Fibroblast of lung (primary cell): ENCODE measurements at regions not wholly inside any gene's neighbourhood (a gene's known extent, or its start where the extent isn't known, plus 50 kb on each side); places are given as distances from the start of the nearest gene placed in this dataset.

Source experiments
- DNase-seq, 2 donors: peaks; one replicate each; pipeline versions ENCODE4 v3.0.0 to v3.0.0-alpha.2; 2010; ENCODE audit warnings: low read depth in 2 of 2
- H2AFZ ChIP-seq: 2 replicates; pipeline ENCODE4 v1.5.1; 2012; ENCODE audit warnings: low read length, control low read depth, inconsistent platforms
- H3K27ac ChIP-seq: 2 replicates; pipeline ENCODE4 v1.5.1; 2011; ENCODE audit warnings: low read length, control low read depth; ENCODE audit not compliant: insufficient read depth
- H3K27me3 ChIP-seq: 2 replicates; pipeline ENCODE4 v1.5.1; 2011; ENCODE audit warnings: mild to moderate bottlenecking, low read length; ENCODE audit not compliant: control insufficient read depth, insufficient read depth
- H3K36me3 ChIP-seq: 2 replicates; pipeline ENCODE4 v1.5.1; 2011; ENCODE audit warnings: low read length; ENCODE audit not compliant: control insufficient read depth, insufficient read depth
- H3K4me1 ChIP-seq: 2 replicates; pipeline ENCODE4 v1.5.1; 2011; ENCODE audit warnings: low read length; ENCODE audit not compliant: control insufficient read depth, insufficient read depth; ENCODE audit errors: extremely low read depth
- H3K4me2 ChIP-seq: 2 replicates; pipeline ENCODE4 v1.5.1; 2011; ENCODE audit warnings: low read length, control low read depth; ENCODE audit not compliant: insufficient read depth; ENCODE audit errors: extremely low read depth
- H3K4me3 ChIP-seq, 4 experiments: fragments of 200-600 bp in 1 of 4; sonication (generic) in 1 of 4; replicated peaks in 1 of 4; 2 replicates each; pipeline ENCODE4 v1.5.1; 2011 to 2016; ENCODE audit warnings: low read length in 4 of 4, low read depth in 3 of 4, mild to moderate bottlenecking in 3 of 4, control low read depth in 2 of 4, inconsistent platforms in 1 of 4, mixed read lengths in 1 of 4; ENCODE audit not compliant: insufficient read depth in 1 of 4; ENCODE audit errors: control extremely low read depth in 1 of 4
- H3K79me2 ChIP-seq: 2 replicates; pipeline ENCODE4 v1.5.1; 2012; ENCODE audit warnings: mild to moderate bottlenecking, low read length, inconsistent platforms; ENCODE audit not compliant: control insufficient read depth, insufficient read depth
- H3K9ac ChIP-seq: 2 replicates; pipeline ENCODE4 v1.5.1; 2011; ENCODE audit warnings: mild to moderate bottlenecking, low read length, control low read depth; ENCODE audit not compliant: insufficient read depth
- H3K9me3 ChIP-seq: 2 replicates; pipeline ENCODE4 v1.5.1; 2012; ENCODE audit warnings: low read depth, low read length; ENCODE audit not compliant: control insufficient read depth, insufficient read depth
- H4K20me1 ChIP-seq: 2 replicates; pipeline ENCODE4 v1.5.1; 2011; ENCODE audit warnings: low read length; ENCODE audit not compliant: control insufficient read depth, insufficient read depth; ENCODE audit errors: extremely low read depth
- EZH2 ChIP-seq: IDR thresholded peaks from 2 replicates; pipeline ENCODE4 v1.5.1; 2012; ENCODE audit warnings: low read length, control low read depth, mild to moderate bottlenecking; ENCODE audit errors: missing control alignments
- TF ChIP-seq, protein P1 (sequence below), 2 donors: IDR thresholded peaks in 1 of 2; conservative IDR thresholded peaks in 1 of 2; 1 replicate in 1 of 2; 2 replicates in 1 of 2; pipeline ENCODE4 v1.5.1; 2011 to 2012; ENCODE audit warnings: low read length in 2 of 2, control low read depth in 1 of 2, inconsistent platforms in 1 of 2, low read depth in 1 of 2, mild to moderate bottlenecking in 1 of 2

DNA sequence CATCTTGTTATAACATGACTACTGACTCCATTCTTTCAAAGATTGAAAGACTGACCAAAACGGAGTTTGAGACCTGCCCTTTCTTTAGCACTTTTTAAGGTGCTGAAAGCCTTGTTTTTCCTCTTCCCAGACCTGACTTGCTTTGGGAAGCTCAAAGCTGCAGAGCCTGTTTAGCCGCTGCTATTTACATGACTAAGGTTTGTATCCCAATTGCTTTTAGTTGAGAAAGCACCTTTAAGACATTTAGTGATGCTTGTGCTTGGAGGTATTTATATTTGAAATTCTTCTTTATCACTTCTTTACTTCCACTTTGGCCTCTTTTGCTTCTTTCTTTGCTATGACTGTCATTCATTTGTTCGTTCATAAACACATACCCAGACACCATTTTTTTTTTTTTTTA lies 182.6 kb upstream of the ELL2 start:
- Histone ChIP-seq H2AFZ (no peak overlapping the region), H3K9ac (no peak overlapping the region), H3K4me2 (no peak overlapping the region), H3K27me3 (no peaks in the 10 kb centered on the region), H3K4me3 (no peak overlapping the region), H4K20me1 (no peaks in the 10 kb centered on the region), H3K27ac (no peak overlapping the region), H3K9me3 (no peaks in the 10 kb centered on the region), H3K36me3 (no peaks in the 10 kb centered on the region), H3K79me2 (no peaks in the 10 kb centered on the region), H3K4me1 (peaks cover 8% of the 10 kb centered on the region)
- TF ChIP-seq EZH2 = no peak
- TF ChIP-seq, protein P1, sequence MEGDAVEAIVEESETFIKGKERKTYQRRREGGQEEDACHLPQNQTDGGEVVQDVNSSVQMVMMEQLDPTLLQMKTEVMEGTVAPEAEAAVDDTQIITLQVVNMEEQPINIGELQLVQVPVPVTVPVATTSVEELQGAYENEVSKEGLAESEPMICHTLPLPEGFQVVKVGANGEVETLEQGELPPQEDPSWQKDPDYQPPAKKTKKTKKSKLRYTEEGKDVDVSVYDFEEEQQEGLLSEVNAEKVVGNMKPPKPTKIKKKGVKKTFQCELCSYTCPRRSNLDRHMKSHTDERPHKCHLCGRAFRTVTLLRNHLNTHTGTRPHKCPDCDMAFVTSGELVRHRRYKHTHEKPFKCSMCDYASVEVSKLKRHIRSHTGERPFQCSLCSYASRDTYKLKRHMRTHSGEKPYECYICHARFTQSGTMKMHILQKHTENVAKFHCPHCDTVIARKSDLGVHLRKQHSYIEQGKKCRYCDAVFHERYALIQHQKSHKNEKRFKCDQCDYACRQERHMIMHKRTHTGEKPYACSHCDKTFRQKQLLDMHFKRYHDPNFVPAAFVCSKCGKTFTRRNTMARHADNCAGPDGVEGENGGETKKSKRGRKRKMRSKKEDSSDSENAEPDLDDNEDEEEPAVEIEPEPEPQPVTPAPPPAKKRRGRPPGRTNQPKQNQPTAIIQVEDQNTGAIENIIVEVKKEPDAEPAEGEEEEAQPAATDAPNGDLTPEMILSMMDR (conservative IDR thresholded peaks at IDR 0.05 in 1 of 2, IDR thresholded peaks at IDR 0.05 in 1 of 2; ENCODE audit: low read depth in 1 of 2, low read length in 2 of 2) = no peak
- DNase-seq = no peak

- Histone ChIP-seq H3K79me2 (no peaks in the 10 kb centered on the region), H3K36me3 (no peaks in the 10 kb centered on the region), H3K27ac (peak overlapping the region; percentile 18), H3K9ac (no peak overlapping the region), H3K4me2 (peak overlapping the region; percentile 41), H2AFZ (no peak overlapping the region), H4K20me1 (no peaks in the 10 kb centered on the region), H3K4me1 (peaks cover 8% of the 10 kb centered on the region), H3K9me3 (no peaks in the 10 kb centered on the region), H3K4me3 (no peak overlapping the region), H3K27me3 (no peaks in the 10 kb centered on the region)
- peak in 1 of 2 donors; percentile 73 for DNase-seq
- TF ChIP-seq EZH2 = no peak
- TF ChIP-seq, protein P1 (conservative IDR thresholded peaks at IDR 0.05 in 1 of 2, IDR thresholded peaks at IDR 0.05 in 1 of 2; ENCODE audit: low read depth in 1 of 2, low read length in 2 of 2) = no peak
These were observed 181.8 kb upstream of the ELL2 start for GRCh38 chr5:96143450-96143849.

DNA sequence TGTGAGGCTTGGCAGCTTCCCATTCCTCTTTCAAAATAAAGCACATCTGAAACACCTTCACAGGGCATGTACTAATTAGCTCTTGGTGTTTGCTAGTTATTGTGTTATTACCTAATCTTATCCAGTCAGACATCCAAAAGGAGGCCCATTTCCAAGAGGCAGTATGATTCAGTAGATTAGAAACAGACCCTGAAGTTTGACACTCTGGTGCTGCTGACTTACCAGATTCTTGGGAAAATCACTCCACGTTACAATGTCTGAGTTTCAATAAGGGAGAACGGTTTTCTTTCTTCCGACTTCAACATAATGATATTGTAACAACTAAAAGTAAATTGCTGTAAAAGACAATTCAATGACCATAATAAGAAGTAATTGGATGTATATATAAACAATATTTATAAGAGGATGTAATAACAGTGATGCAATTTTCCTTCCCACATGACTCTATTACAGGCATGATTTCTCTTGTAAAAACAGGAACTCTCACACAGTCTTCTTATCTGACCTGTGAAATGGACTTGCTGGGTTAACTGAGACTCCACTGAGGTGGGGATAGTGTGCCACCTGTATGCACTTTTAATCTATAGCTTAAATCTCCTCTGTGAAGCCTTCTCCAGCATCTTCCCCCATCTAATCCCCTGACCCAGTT lies 181.3 kb upstream of the ELL2 start:
- Histone ChIP-seq H2AFZ (no peak overlapping the region), H3K36me3 (no peaks in the 10 kb centered on the region), H3K27me3 (no peaks in the 10 kb centered on the region), H3K4me1 (peaks cover 8% of the 10 kb centered on the region), H3K4me2 (peak overlapping the region; percentile 17), H3K9ac (no peak overlapping the region), H3K79me2 (no peaks in the 10 kb centered on the region), H3K9me3 (no peaks in the 10 kb centered on the region), H4K20me1 (no peaks in the 10 kb centered on the region), H3K4me3 (no peak overlapping the region), H3K27ac (peak overlapping the region; percentile 18)
- TF ChIP-seq, protein P1 (conservative IDR thresholded peaks at IDR 0.05 in 1 of 2, IDR thresholded peaks at IDR 0.05 in 1 of 2; ENCODE audit: low read depth in 1 of 2, low read length in 2 of 2) = no peak
- DNase-seq = peak; percentile 49 to 78
